Immature natural killer cell (primary cell): ENCODE measurements at regions not wholly inside any gene's neighbourhood (a gene's known extent, or its start where the extent isn't known, plus 50 kb on each side); places are given as distances from the start of the nearest gene placed in this dataset.
"Not testable (repeated sequence)": the region's sequence is repeated elsewhere in the genome, so short reads cannot be mapped to it uniquely, and the experiment has no call there.

Source experiments
- DNase-seq, 3 donors: peaks; one replicate each; pipeline ENCODE4 v3.0.0; 2022; ENCODE audit warnings: mixed read lengths in 1 of 3
- H3K27ac Mint-ChIP-seq, 6 donors: one replicate each; pipeline ENCODE4 v1.8.0; 2020; ENCODE audit warnings: mixed read lengths in 6 of 6, mild to moderate bottlenecking in 5 of 6, inconsistent platforms in 4 of 6, moderate library complexity in 3 of 6
- H3K27me3 Mint-ChIP-seq, 3 donors: one replicate each; pipeline ENCODE4 v1.8.0; 2020 to 2021; ENCODE audit warnings: low read depth in 3 of 3, mild to moderate bottlenecking in 3 of 3, mixed read lengths in 3 of 3, moderate library complexity in 3 of 3, inconsistent platforms in 1 of 3
- H3K36me3 Mint-ChIP-seq, 3 donors: one replicate each; pipeline ENCODE4 v1.8.0; 2020; ENCODE audit warnings: mixed read lengths in 3 of 3, inconsistent platforms in 2 of 3, mild to moderate bottlenecking in 2 of 3
- H3K4me1 Mint-ChIP-seq, 2 donors: one replicate each; pipeline ENCODE4 v1.8.0; 2020; ENCODE audit warnings: inconsistent platforms in 2 of 2, mild to moderate bottlenecking in 2 of 2, mixed read lengths in 2 of 2, moderate library complexity in 1 of 2
- H3K4me3 Mint-ChIP-seq, 5 donors: one replicate each; pipeline ENCODE4 v1.8.0; 2020; ENCODE audit warnings: mild to moderate bottlenecking in 5 of 5, mixed read lengths in 5 of 5, inconsistent platforms in 3 of 5, moderate library complexity in 3 of 5
- H3K9me3 Mint-ChIP-seq, 6 donors: one replicate each; pipeline ENCODE4 v1.8.0; 2020; ENCODE audit warnings: mild to moderate bottlenecking in 6 of 6, mixed read lengths in 6 of 6, inconsistent platforms in 4 of 6, moderate library complexity in 3 of 6

DNA sequence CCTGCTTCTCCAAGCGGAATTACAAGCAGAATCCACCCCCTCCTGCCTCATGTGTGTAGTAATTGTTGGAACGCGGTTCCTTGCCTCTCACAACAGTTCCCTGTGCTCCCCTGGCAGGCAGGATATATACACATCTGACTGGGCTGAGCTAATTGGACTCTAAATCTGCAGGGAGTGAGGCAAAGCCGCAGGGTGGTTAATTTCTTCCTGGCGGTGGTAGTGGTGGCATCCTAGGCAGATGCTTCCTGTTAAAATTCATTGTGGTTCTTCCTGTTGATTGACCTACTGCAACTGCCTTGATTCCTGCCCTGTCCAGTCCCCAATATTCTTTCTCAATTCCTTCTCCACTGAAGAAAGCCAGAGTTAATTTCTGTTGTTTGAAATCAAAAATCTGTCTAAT lies 202.9 kb upstream of the PROK2 start:
- no peaks in the 10 kb centered on the region for H3K27me3 Mint-ChIP-seq
- no peaks in the 10 kb centered on the region for H3K9me3 Mint-ChIP-seq
- no peak overlapping the region for H3K27ac Mint-ChIP-seq
- H3K4me1 Mint-ChIP-seq: peaks cover 3 to 8% of the 10 kb centered on the region in 2 donors
- H3K36me3 Mint-ChIP-seq: no peaks in the 10 kb centered on the region
- no peak for DNase-seq
- no peak overlapping the region for H3K4me3 Mint-ChIP-seq

DNA sequence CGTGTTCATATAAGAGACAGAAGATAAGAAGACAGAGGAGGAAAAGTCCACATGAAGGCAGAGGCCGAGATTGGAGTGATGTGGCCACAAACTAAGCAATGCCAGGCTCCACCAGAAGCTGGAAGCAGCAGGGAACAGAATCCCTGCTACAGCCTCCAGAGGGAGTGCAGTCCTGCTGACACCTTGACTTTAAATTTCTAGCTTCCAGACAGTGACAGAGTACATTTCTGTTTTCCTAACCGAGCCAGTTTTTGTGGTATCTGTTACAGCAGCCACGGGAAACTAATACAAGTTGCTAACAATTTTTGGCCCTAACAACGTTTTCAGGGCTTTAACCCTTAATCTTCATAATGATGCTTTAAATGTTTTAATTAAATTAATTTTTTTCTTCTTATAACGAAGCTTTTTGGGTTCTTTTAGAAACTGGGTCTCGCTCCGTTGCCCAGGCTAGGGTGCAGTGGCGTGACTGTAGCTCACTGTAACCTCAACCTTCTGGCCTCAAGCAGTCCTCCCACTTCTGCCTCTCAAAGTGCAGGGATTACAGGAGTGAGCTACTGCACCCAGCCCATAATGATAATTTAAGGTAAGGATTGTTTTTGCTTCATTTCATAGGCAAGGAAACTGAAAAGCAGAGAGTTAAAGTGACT lies 202.3 kb upstream of the PROK2 start:
- DNase-seq: no peak
- Mint-ChIP-seq H3K4me3 (no peak overlapping the region), H3K27ac (no peak overlapping the region), H3K4me1 (peaks cover 3 to 8% of the 10 kb centered on the region in 2 donors), H3K36me3 (no peaks in the 10 kb centered on the region), H3K27me3 (no peaks in the 10 kb centered on the region), H3K9me3 (no peaks in the 10 kb centered on the region)

- no peak overlapping the region for H3K4me3 Mint-ChIP-seq
- H3K9me3 Mint-ChIP-seq: no peaks in the 10 kb centered on the region
- peaks cover 3 to 8% of the 10 kb centered on the region in 2 donors for H3K4me1 Mint-ChIP-seq
- no peak for DNase-seq
- no peak overlapping the region for H3K27ac Mint-ChIP-seq
- H3K36me3 Mint-ChIP-seq: no peaks in the 10 kb centered on the region
- H3K27me3 Mint-ChIP-seq: no peaks in the 10 kb centered on the region
Measured at GRCh38 chr3:71986606-71987005, 201.7 kb upstream of the PROK2 start.

DNA sequence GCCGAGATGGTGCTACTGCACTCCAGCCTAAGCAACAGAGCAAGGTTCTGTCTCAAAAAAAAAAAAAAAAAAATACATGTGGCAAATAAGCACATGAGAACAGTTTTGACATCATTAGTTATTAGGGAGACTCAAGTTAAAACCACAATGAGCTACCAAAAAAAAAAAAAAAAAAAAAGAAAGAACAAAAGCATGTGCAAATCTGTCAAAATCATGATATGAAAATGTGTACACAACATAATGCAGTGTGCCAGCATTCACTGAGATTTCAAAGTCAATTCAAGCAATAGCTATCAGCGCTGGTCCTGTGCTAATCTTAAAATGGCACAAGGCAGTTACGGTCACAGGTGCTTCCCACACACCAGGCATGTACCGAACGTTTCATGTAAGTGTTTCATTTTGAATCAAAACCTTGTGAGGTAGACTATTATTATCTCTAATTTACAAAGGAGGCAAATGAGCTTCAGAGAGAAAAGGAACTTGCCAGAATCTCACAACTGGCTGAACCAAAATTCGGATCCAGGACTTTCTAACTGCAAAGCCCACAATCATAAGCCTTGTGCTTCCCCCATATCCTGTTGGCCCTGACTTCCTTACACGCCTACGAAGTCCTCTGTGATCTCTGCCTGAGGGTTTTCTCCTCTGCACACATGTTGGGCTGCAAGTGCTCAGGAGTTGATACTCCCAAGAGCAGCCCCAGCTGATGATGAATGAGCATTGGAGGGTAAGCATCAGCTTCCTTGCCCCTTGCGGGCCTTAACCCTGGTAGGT lies 200.1 kb upstream of the PROK2 start:
- H3K27ac Mint-ChIP-seq: no peak overlapping the region
- DNase-seq: no peak
- no peaks in the 10 kb centered on the region for H3K27me3 Mint-ChIP-seq
- H3K4me1 Mint-ChIP-seq: peaks cover 3 to 8% of the 10 kb centered on the region in 2 donors
- H3K9me3 Mint-ChIP-seq: no peaks in the 10 kb centered on the region
- H3K36me3 Mint-ChIP-seq: no peaks in the 10 kb centered on the region
- H3K4me3 Mint-ChIP-seq: no peak overlapping the region

DNA sequence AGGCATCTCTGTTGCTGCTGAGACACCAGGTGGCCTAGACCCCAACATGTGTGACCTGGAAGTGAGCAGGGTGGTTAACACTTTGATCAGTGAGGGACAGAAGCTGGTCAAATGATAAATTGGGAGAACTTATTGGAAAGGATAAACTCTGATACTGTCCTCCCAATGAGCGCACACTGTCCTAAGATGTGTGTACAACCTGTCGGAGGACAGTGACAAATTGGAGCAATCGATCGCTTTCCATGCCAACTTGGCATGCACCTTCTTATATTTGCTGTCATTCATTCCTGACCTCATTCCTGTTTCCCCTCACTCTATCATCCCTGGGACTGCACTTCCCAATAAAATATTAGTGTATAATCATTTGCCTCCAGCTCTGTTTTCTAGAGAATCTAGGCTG lies 198.7 kb upstream of the PROK2 start:
- Mint-ChIP-seq H3K27ac (no peak overlapping the region), H3K4me1 (peaks cover 3 to 8% of the 10 kb centered on the region in 2 donors), H3K27me3 (no peaks in the 10 kb centered on the region), H3K9me3 (no peaks in the 10 kb centered on the region), H3K4me3 (no peak overlapping the region), H3K36me3 (no peaks in the 10 kb centered on the region)
- DNase-seq: no peak

DNA sequence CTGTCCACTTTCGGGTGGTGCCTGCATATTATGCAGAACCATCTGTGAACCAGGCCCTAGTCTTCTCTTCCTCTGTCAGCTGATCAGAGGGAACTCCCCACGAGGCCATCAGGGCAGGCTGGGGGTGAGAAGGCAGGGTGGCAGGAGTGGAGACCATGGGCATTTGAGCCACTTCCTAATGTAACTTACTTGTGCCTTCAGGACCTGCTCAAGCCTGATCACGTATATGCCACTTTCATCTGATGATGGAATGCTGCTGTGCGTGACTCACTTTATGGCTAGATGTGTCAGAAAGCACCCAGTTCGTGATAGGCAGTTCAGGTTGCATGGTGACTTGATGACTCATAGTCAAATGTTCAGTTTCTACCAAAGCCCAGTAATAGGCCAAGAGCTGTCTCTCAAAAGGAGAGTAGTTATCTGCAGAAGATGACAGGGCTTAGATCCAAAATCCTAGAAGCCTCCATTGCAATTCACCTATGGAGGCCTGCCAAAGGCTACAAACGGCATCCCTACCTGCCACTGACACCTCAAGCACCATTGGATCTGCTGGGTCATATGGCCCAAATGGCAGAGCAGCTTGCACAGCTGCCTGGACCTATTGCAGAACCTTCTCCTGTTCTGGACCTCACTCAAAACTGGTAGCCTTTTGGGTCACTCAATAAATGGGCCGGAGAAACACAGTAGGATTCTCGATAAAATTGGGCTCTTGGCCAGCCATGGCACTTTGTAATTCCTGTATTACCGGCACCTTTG lies 197.7 kb upstream of the PROK2 start:
- not testable (repeated sequence) for H3K36me3 Mint-ChIP-seq, H3K4me3 Mint-ChIP-seq, H3K9me3 Mint-ChIP-seq, H3K27me3 Mint-ChIP-seq, H3K27ac Mint-ChIP-seq, H3K4me1 Mint-ChIP-seq, DNase-seq

- H3K4me3 Mint-ChIP-seq: no peak overlapping the region
- H3K27ac Mint-ChIP-seq: no peak overlapping the region
- no peaks in the 10 kb centered on the region for H3K4me1 Mint-ChIP-seq
Measured at GRCh38 chr3:71979175-71979574, 194.2 kb upstream of the PROK2 start.

DNA sequence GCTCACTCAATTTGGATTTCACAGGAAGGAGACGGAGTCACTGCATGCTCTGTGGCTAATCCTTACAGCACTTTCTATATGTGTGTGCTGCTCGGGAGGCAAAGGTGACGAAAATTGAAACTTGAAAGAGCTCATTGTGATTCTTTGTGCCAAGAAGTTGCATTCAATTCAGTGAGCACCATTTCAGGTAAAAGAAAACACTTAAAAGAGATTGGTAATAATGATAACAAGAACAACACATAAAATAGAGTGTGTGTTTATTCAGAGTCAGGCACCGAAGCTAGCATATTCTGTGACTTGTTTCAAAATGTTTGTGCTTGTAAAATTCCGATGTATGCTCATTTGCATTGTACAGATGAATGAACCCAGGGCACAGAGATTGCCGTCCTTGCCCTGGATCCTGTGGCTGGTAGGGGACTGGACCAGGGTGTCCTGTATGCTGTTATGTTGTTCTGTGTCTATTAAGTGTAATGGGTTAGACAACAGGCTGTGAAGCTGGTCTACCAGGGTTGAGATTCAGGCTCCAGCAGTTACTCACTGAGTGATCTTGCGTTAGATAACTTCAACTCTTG lies 193.3 kb upstream of the PROK2 start:
- Mint-ChIP-seq H3K9me3 (peaks cover 0 to 1% (median 0%) of the 10 kb centered on the region in 6 donors), H3K4me1 (no peaks in the 10 kb centered on the region), H3K36me3 (no peaks in the 10 kb centered on the region), H3K27ac (no peak overlapping the region), H3K4me3 (no peak overlapping the region), H3K27me3 (peaks cover 1 to 6% (median 4%) of the 10 kb centered on the region in 3 donors)
- no peak for DNase-seq

More at GRCh38 chr3:71979175-71979574, 194.2 kb upstream of the PROK2 start:
- Mint-ChIP-seq H3K36me3 (no peaks in the 10 kb centered on the region), H3K9me3 (peaks cover 0 to 1% (median 0%) of the 10 kb centered on the region in 6 donors), H3K27me3 (peaks cover 1 to 3% (median 2%) of the 10 kb centered on the region in 3 donors)
- DNase-seq: no peak

GRCh38 chr3:71977525-71977924 lies 192.6 kb upstream of the PROK2 start:
- Mint-ChIP-seq H3K36me3 (no peaks in the 10 kb centered on the region), H3K4me3 (no peak overlapping the region), H3K9me3 (peaks cover 0 to 1% (median 0%) of the 10 kb centered on the region in 6 donors), H3K27me3 (peaks cover 1 to 6% (median 4%) of the 10 kb centered on the region in 3 donors), H3K4me1 (no peaks in the 10 kb centered on the region), H3K27ac (no peak overlapping the region)
- DNase-seq: no peak

GRCh38 chr3:71975573-71975972 lies 190.6 kb upstream of the PROK2 start:
- no peaks in the 10 kb centered on the region for H3K36me3 Mint-ChIP-seq
- peaks cover 0 to 1% (median 0%) of the 10 kb centered on the region in 6 donors for H3K9me3 Mint-ChIP-seq
- H3K4me3 Mint-ChIP-seq: no peak overlapping the region
- no peak for DNase-seq
- no peak overlapping the region for H3K27ac Mint-ChIP-seq
- no peaks in the 10 kb centered on the region for H3K4me1 Mint-ChIP-seq
- H3K27me3 Mint-ChIP-seq: peaks cover 3 to 6% (median 4%) of the 10 kb centered on the region in 3 donors

- Mint-ChIP-seq H3K4me1 (no peaks in the 10 kb centered on the region), H3K27ac (no peak overlapping the region), H3K36me3 (no peaks in the 10 kb centered on the region), H3K27me3 (peaks cover 3 to 6% (median 4%) of the 10 kb centered on the region in 3 donors), H3K9me3 (peaks cover 0 to 1% (median 0%) of the 10 kb centered on the region in 6 donors), H3K4me3 (no peak overlapping the region)
- DNase-seq: no peak
Measured at GRCh38 chr3:71974786-71975185, 189.8 kb upstream of the PROK2 start.

GRCh38 chr3:71973274-71974030 lies 188.5 kb upstream of the PROK2 start:
- H3K27me3 Mint-ChIP-seq: peaks cover 3 to 6% (median 3%) of the 10 kb centered on the region in 3 donors
- H3K4me1 Mint-ChIP-seq: no peaks in the 10 kb centered on the region
- H3K36me3 Mint-ChIP-seq: no peaks in the 10 kb centered on the region
- no peak overlapping the region for H3K4me3 Mint-ChIP-seq
- peaks cover 0 to 1% (median 0%) of the 10 kb centered on the region in 6 donors for H3K9me3 Mint-ChIP-seq
- no peak overlapping the region for H3K27ac Mint-ChIP-seq
- no peak for DNase-seq

GRCh38 chr3:71972031-71972430 lies 187.1 kb upstream of the PROK2 start:
- Mint-ChIP-seq H3K9me3 (peaks cover 0 to 1% (median 0%) of the 10 kb centered on the region in 6 donors), H3K4me3 (no peak overlapping the region), H3K27ac (no peak overlapping the region), H3K27me3 (peaks cover 1 to 6% (median 3%) of the 10 kb centered on the region in 3 donors), H3K36me3 (no peaks in the 10 kb centered on the region), H3K4me1 (no peaks in the 10 kb centered on the region)
- no peak for DNase-seq
